ENCODE measurements at regions not wholly inside any gene's neighbourhood (a gene's known extent, or its start where the extent isn't known, plus 50 kb on each side); places are given as distances from the start of the nearest gene placed in this dataset.

- TF ChIP-seq POLR2A (IDR thresholded peaks at IDR 0.05): no peak
- TF ChIP-seq, protein P1, sequence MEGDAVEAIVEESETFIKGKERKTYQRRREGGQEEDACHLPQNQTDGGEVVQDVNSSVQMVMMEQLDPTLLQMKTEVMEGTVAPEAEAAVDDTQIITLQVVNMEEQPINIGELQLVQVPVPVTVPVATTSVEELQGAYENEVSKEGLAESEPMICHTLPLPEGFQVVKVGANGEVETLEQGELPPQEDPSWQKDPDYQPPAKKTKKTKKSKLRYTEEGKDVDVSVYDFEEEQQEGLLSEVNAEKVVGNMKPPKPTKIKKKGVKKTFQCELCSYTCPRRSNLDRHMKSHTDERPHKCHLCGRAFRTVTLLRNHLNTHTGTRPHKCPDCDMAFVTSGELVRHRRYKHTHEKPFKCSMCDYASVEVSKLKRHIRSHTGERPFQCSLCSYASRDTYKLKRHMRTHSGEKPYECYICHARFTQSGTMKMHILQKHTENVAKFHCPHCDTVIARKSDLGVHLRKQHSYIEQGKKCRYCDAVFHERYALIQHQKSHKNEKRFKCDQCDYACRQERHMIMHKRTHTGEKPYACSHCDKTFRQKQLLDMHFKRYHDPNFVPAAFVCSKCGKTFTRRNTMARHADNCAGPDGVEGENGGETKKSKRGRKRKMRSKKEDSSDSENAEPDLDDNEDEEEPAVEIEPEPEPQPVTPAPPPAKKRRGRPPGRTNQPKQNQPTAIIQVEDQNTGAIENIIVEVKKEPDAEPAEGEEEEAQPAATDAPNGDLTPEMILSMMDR (IDR thresholded peaks at IDR 0.05): peak; percentile 29 to 72 (median 40)
Observed at GRCh38 chr1:68600049-68600661, 103.3 kb upstream of the DEPDC1 start.

Data from gastroesophageal sphincter (tissue), 3 donors.